Fibroblast of lung (primary cell): ENCODE measurements at regions not wholly inside any gene's neighbourhood (a gene's known extent, or its start where the extent isn't known, plus 50 kb on each side); places are given as distances from the start of the nearest gene placed in this dataset.

Experiments used
- DNase-seq, 2 donors: peaks; one replicate each; pipeline versions ENCODE4 v3.0.0 to v3.0.0-alpha.2; 2010; ENCODE audit warnings: low read depth in 2 of 2
- H2AFZ ChIP-seq: 2 replicates; pipeline ENCODE4 v1.5.1; 2012; ENCODE audit warnings: low read length, control low read depth, inconsistent platforms
- H3K27ac ChIP-seq: 2 replicates; pipeline ENCODE4 v1.5.1; 2011; ENCODE audit warnings: low read length, control low read depth; ENCODE audit not compliant: insufficient read depth
- H3K27me3 ChIP-seq: 2 replicates; pipeline ENCODE4 v1.5.1; 2011; ENCODE audit warnings: mild to moderate bottlenecking, low read length; ENCODE audit not compliant: control insufficient read depth, insufficient read depth
- H3K36me3 ChIP-seq: 2 replicates; pipeline ENCODE4 v1.5.1; 2011; ENCODE audit warnings: low read length; ENCODE audit not compliant: control insufficient read depth, insufficient read depth
- H3K4me1 ChIP-seq: 2 replicates; pipeline ENCODE4 v1.5.1; 2011; ENCODE audit warnings: low read length; ENCODE audit not compliant: control insufficient read depth, insufficient read depth; ENCODE audit errors: extremely low read depth
- H3K4me2 ChIP-seq: 2 replicates; pipeline ENCODE4 v1.5.1; 2011; ENCODE audit warnings: low read length, control low read depth; ENCODE audit not compliant: insufficient read depth; ENCODE audit errors: extremely low read depth
- H3K4me3 ChIP-seq, 4 experiments: fragments of 200-600 bp in 1 of 4; sonication (generic) in 1 of 4; replicated peaks in 1 of 4; 2 replicates each; pipeline ENCODE4 v1.5.1; 2011 to 2016; ENCODE audit warnings: low read length in 4 of 4, low read depth in 3 of 4, mild to moderate bottlenecking in 3 of 4, control low read depth in 2 of 4, inconsistent platforms in 1 of 4, mixed read lengths in 1 of 4; ENCODE audit not compliant: insufficient read depth in 1 of 4; ENCODE audit errors: control extremely low read depth in 1 of 4
- H3K79me2 ChIP-seq: 2 replicates; pipeline ENCODE4 v1.5.1; 2012; ENCODE audit warnings: mild to moderate bottlenecking, low read length, inconsistent platforms; ENCODE audit not compliant: control insufficient read depth, insufficient read depth
- H3K9ac ChIP-seq: 2 replicates; pipeline ENCODE4 v1.5.1; 2011; ENCODE audit warnings: mild to moderate bottlenecking, low read length, control low read depth; ENCODE audit not compliant: insufficient read depth
- H3K9me3 ChIP-seq: 2 replicates; pipeline ENCODE4 v1.5.1; 2012; ENCODE audit warnings: low read depth, low read length; ENCODE audit not compliant: control insufficient read depth, insufficient read depth
- H4K20me1 ChIP-seq: 2 replicates; pipeline ENCODE4 v1.5.1; 2011; ENCODE audit warnings: low read length; ENCODE audit not compliant: control insufficient read depth, insufficient read depth; ENCODE audit errors: extremely low read depth
- EZH2 ChIP-seq: IDR thresholded peaks from 2 replicates; pipeline ENCODE4 v1.5.1; 2012; ENCODE audit warnings: low read length, control low read depth, mild to moderate bottlenecking; ENCODE audit errors: missing control alignments
- TF ChIP-seq, protein P1 (sequence below), 2 donors: IDR thresholded peaks in 1 of 2; conservative IDR thresholded peaks in 1 of 2; 1 replicate in 1 of 2; 2 replicates in 1 of 2; pipeline ENCODE4 v1.5.1; 2011 to 2012; ENCODE audit warnings: low read length in 2 of 2, control low read depth in 1 of 2, inconsistent platforms in 1 of 2, low read depth in 1 of 2, mild to moderate bottlenecking in 1 of 2

DNA sequence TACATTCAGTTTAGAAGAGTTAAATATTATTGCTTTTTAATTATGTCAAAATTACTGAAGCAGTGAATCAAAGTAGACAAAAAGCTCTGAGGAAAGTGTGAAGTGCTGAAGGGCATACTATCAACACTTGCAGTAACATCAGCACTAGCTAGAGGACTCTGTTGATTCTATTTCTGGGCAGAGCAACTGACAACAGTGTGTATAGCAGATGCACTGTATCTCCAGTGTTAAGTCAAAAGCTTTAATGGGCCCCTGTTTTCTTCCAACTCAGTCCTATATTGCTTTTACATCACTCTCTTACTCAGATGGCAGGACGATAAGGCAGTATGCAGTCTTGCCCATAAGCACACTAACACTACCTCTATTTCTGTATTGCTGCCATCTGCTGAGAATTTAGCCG is 435.2 kb upstream of the AMOT start:
- Histone ChIP-seq H4K20me1 (no peaks in the 10 kb centered on the region), H3K27me3 (no peaks in the 10 kb centered on the region), H3K27ac (no peak overlapping the region), H2AFZ (no peak overlapping the region), H3K4me3 (no peak overlapping the region), H3K4me2 (no peak overlapping the region), H3K36me3 (no peaks in the 10 kb centered on the region), H3K79me2 (no peaks in the 10 kb centered on the region), H3K4me1 (no peaks in the 10 kb centered on the region), H3K9me3 (no peaks in the 10 kb centered on the region), H3K9ac (no peak overlapping the region)
- no peak for DNase-seq
- TF ChIP-seq, protein P1, sequence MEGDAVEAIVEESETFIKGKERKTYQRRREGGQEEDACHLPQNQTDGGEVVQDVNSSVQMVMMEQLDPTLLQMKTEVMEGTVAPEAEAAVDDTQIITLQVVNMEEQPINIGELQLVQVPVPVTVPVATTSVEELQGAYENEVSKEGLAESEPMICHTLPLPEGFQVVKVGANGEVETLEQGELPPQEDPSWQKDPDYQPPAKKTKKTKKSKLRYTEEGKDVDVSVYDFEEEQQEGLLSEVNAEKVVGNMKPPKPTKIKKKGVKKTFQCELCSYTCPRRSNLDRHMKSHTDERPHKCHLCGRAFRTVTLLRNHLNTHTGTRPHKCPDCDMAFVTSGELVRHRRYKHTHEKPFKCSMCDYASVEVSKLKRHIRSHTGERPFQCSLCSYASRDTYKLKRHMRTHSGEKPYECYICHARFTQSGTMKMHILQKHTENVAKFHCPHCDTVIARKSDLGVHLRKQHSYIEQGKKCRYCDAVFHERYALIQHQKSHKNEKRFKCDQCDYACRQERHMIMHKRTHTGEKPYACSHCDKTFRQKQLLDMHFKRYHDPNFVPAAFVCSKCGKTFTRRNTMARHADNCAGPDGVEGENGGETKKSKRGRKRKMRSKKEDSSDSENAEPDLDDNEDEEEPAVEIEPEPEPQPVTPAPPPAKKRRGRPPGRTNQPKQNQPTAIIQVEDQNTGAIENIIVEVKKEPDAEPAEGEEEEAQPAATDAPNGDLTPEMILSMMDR (conservative IDR thresholded peaks at IDR 0.05 in 1 of 2, IDR thresholded peaks at IDR 0.05 in 1 of 2; ENCODE audit: low read depth in 1 of 2, low read length in 2 of 2): no peak
- TF ChIP-seq EZH2: no peak

DNA sequence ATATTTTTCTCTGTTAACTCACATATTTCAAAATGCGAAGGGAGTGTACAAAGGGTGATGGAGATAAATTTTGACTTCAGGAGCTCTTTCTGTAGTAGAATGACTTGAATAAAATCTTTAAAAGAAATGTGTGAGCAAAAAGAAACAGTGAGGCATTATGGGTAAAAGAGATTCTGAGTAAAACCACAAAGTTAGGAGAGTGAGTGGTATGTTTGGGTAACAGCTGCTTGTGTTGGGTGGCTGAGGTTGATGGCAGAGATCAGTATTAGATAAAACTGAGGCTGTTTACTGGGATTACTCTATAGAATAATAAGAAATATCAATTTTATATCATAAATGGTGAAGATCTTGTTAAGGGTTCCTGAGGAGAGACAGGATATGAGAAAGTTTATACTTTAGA is 434.2 kb upstream of the AMOT start:
- Histone ChIP-seq H3K9ac (no peak overlapping the region), H3K79me2 (no peaks in the 10 kb centered on the region), H3K27me3 (no peaks in the 10 kb centered on the region), H3K36me3 (no peaks in the 10 kb centered on the region), H4K20me1 (no peaks in the 10 kb centered on the region), H3K4me3 (no peak overlapping the region), H3K4me1 (no peaks in the 10 kb centered on the region), H3K4me2 (no peak overlapping the region), H3K9me3 (no peaks in the 10 kb centered on the region), H2AFZ (no peak overlapping the region), H3K27ac (no peak overlapping the region)
- peak in 1 of 2 donors; percentile 3 for DNase-seq
- no peak for TF ChIP-seq EZH2
- TF ChIP-seq, protein P1 (conservative IDR thresholded peaks at IDR 0.05 in 1 of 2, IDR thresholded peaks at IDR 0.05 in 1 of 2; ENCODE audit: low read depth in 1 of 2, low read length in 2 of 2): no peak

DNA sequence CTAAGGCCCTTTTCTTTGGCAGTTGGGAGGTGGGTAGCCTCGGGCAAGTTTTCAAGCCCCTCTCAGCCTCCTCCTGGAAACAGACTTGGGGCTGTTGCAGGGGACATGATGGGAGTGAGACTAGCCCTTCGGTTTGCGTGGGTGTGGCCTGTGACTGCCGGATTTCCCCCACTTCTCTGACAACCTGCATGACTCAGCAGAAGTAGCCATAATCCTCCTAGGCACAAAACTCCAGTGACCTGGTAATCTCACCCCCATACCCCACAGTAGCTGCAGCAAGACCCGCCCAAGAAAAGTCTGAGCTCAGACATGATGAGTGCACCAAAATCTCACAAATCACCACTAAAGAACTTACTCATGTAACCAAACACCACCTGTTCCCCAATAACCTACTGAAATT is 433.7 kb upstream of the AMOT start:
- Histone ChIP-seq H3K9ac (no peak overlapping the region), H3K36me3 (no peaks in the 10 kb centered on the region)
- TF ChIP-seq EZH2: no peak
- TF ChIP-seq, protein P1 (conservative IDR thresholded peaks at IDR 0.05 in 1 of 2, IDR thresholded peaks at IDR 0.05 in 1 of 2; ENCODE audit: low read depth in 1 of 2, low read length in 2 of 2): no peak

More for the DNA sequence above, 433.7 kb upstream of the AMOT start:
- Histone ChIP-seq H3K79me2 (no peaks in the 10 kb centered on the region), H3K4me1 (no peaks in the 10 kb centered on the region), H3K4me3 (no peak overlapping the region), H3K27ac (no peak overlapping the region), H3K27me3 (no peaks in the 10 kb centered on the region), H3K4me2 (no peak overlapping the region), H2AFZ (no peak overlapping the region), H4K20me1 (no peaks in the 10 kb centered on the region), H3K9me3 (no peaks in the 10 kb centered on the region)
- no peak for DNase-seq
